CD4-positive, alpha-beta memory T cell (primary cell): ENCODE measurements at regions not wholly inside any gene's neighbourhood (a gene's known extent, or its start where the extent isn't known, plus 50 kb on each side); places are given as distances from the start of the nearest gene placed in this dataset.

Source experiments
- CTCF ChIA-PET: fragments of 350-600 bp; sonication (Branson Sonifier 250); formaldehyde crosslinking; loops from one replicate; lab custom pipeline; 2021; ENCODE audit warnings: inconsistent platforms; ENCODE audit not compliant: partially characterized antibody; lab: Charles Lee
- POLR2A ChIA-PET: fragments of 350-600 bp; sonication (Branson Sonifier 250); formaldehyde crosslinking; loops from one replicate; lab custom pipeline; 2021; ENCODE audit not compliant: partially characterized antibody; lab: Charles Lee
- DNase-seq, 5 donors: peaks; one replicate each; pipeline versions ENCODE4 v3.0.0 to v3.0.0-alpha.2; 2020 to 2022; ENCODE audit warnings: mixed read lengths in 1 of 5
- H3K27ac ChIP-seq: one replicate; pipeline ENCODE4 v1.7.0; 2013; ENCODE audit warnings: low read depth, low read length
- H3K27me3 ChIP-seq: 2 replicates; pipeline ENCODE4 v1.7.0; 2013; ENCODE audit warnings: mild to moderate bottlenecking, low read length, moderate library complexity; ENCODE audit not compliant: insufficient read depth
- H3K36me3 ChIP-seq: 2 replicates; pipeline ENCODE4 v1.7.0; 2013; ENCODE audit warnings: mild to moderate bottlenecking, low read length, moderate library complexity; ENCODE audit not compliant: insufficient read depth
- H3K4me1 ChIP-seq: 2 replicates; pipeline ENCODE4 v1.7.0; 2013; ENCODE audit warnings: mild to moderate bottlenecking, low read length, moderate library complexity; ENCODE audit not compliant: insufficient read depth
- H3K4me3 ChIP-seq, 2 donors: one replicate each; pipeline ENCODE4 v1.7.0; 2013; ENCODE audit warnings: low read length in 2 of 2, mild to moderate bottlenecking in 1 of 2
- H3K9me3 ChIP-seq, 2 donors: one replicate each; pipeline ENCODE4 v1.7.0; 2013; ENCODE audit warnings: low read length in 2 of 2, control low read depth in 1 of 2; ENCODE audit not compliant: control insufficient read depth in 1 of 2
- H3K27ac Mint-ChIP-seq, 7 donors: one replicate each; pipeline ENCODE4 v1.8.0; 2020 to 2021; ENCODE audit warnings: mixed read lengths in 7 of 7, mild to moderate bottlenecking in 6 of 7, inconsistent platforms in 3 of 7, moderate library complexity in 3 of 7
- H3K27me3 Mint-ChIP-seq, 2 donors: one replicate each; pipeline ENCODE4 v1.8.0; 2020 to 2021; ENCODE audit warnings: mixed read lengths in 2 of 2
- H3K36me3 Mint-ChIP-seq, 2 donors: one replicate each; pipeline ENCODE4 v1.8.0; 2020 to 2021; ENCODE audit warnings: mixed read lengths in 2 of 2, inconsistent platforms in 1 of 2, mild to moderate bottlenecking in 1 of 2
- H3K4me1 Mint-ChIP-seq, 4 donors: one replicate each; pipeline ENCODE4 v1.8.0; 2020 to 2021; ENCODE audit warnings: mixed read lengths in 4 of 4, mild to moderate bottlenecking in 1 of 4
- H3K4me3 Mint-ChIP-seq, 8 donors: one replicate each; pipeline ENCODE4 v1.8.0; 2020 to 2021; ENCODE audit warnings: mixed read lengths in 8 of 8, mild to moderate bottlenecking in 7 of 8, moderate library complexity in 6 of 8, inconsistent platforms in 3 of 8
- H3K9me3 Mint-ChIP-seq, 8 donors: one replicate each; pipeline ENCODE4 v1.8.0; 2020 to 2021; ENCODE audit warnings: mixed read lengths in 8 of 8, mild to moderate bottlenecking in 5 of 8, inconsistent platforms in 3 of 8, moderate library complexity in 1 of 8
- intact Hi-C: fragments of 100-400 bp; cut with micrococcal nuclease; formaldehyde crosslinking; loops from one replicate; pipeline ENCODE4 v1.15.1; 2023

DNA sequence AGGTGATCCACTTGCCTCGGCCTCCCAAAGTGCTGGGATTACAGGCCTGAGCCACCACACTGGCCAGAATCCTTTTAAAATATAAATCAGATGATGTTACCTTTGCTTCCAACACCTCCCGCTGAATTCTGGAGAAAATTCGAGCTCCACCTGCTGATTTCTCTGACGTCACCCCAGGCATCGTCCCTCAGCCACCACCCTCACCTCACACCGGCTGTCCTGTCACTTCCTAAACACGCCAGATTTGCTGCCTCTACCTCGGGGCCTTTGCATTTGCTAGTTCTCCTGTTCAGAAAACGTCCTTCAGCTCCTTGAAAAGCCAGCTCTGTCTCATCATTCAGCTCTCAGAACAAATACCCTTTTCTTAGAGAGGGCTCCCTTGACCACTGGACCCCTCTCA lies 57.9 kb downstream of the FBXO2 start:
- Histone ChIP-seq H3K27ac (no peak overlapping the region), H3K36me3 (no peaks in the 10 kb centered on the region), H3K9me3 (no peaks in the 10 kb centered on the region), H3K4me3 (no peak overlapping the region), H3K27me3 (no peaks in the 10 kb centered on the region), H3K4me1 (no peaks in the 10 kb centered on the region)
- intact Hi-C loops = no loop called here
- Mint-ChIP-seq H3K27me3 (peaks cover 13 to 22% of the 10 kb centered on the region in 2 donors), H3K4me1 (no peaks in the 10 kb centered on the region), H3K27ac (no peak overlapping the region), H3K4me3 (no peak overlapping the region), H3K9me3 (peaks cover 0 to 9% (median 1%) of the 10 kb centered on the region in 8 donors), H3K36me3 (no peaks in the 10 kb centered on the region)
- DNase-seq = no peak
- POLR2A ChIA-PET = no interaction called here
- CTCF ChIA-PET = no interaction called here

GRCh38 chr1:11595285-11595684 lies 58.9 kb downstream of the FBXO2 start:
- no peak for DNase-seq
- H3K27me3 ChIP-seq = no peaks in the 10 kb centered on the region
- H3K36me3 ChIP-seq = no peaks in the 10 kb centered on the region
- no peaks in the 10 kb centered on the region for H3K4me1 Mint-ChIP-seq
- H3K27me3 Mint-ChIP-seq = peaks cover 13 to 26% of the 10 kb centered on the region in 2 donors
- H3K9me3 Mint-ChIP-seq = peaks cover 0 to 9% (median 3%) of the 10 kb centered on the region in 8 donors
- H3K27ac ChIP-seq = no peak overlapping the region
- no peak overlapping the region for H3K4me3 Mint-ChIP-seq
- ChIA-PET POLR2A (no interaction called here), CTCF (no interaction called here)
- H3K27ac Mint-ChIP-seq = no peak overlapping the region
- intact Hi-C loops = no loop called here
- H3K9me3 ChIP-seq = no peaks in the 10 kb centered on the region
- H3K4me3 ChIP-seq = no peak overlapping the region
- H3K4me1 ChIP-seq = no peaks in the 10 kb centered on the region
- H3K36me3 Mint-ChIP-seq = no peaks in the 10 kb centered on the region

GRCh38 chr1:11594625-11595024 lies 59.6 kb downstream of the FBXO2 start:
- no peak for DNase-seq
- Histone ChIP-seq H3K36me3 (no peaks in the 10 kb centered on the region), H3K4me1 (no peaks in the 10 kb centered on the region), H3K27me3 (no peaks in the 10 kb centered on the region), H3K4me3 (no peak overlapping the region), H3K27ac (no peak overlapping the region), H3K9me3 (no peaks in the 10 kb centered on the region)
- intact Hi-C loops = no loop called here
- POLR2A ChIA-PET = no interaction called here
- Mint-ChIP-seq H3K4me1 (no peaks in the 10 kb centered on the region), H3K27me3 (peaks cover 13 to 27% of the 10 kb centered on the region in 2 donors), H3K9me3 (peaks cover 0 to 9% (median 3%) of the 10 kb centered on the region in 8 donors), H3K27ac (no peak overlapping the region), H3K36me3 (no peaks in the 10 kb centered on the region), H3K4me3 (peak overlapping the region in 1 of 8 donors; percentile 3)
- CTCF ChIA-PET = no interaction called here

- H3K9me3 Mint-ChIP-seq = peaks cover 0 to 9% (median 3%) of the 10 kb centered on the region in 8 donors
- POLR2A ChIA-PET = no interaction called here
- CTCF ChIA-PET = no interaction called here
- Histone ChIP-seq H3K4me3 (no peak overlapping the region), H3K9me3 (no peaks in the 10 kb centered on the region), H3K4me1 (no peaks in the 10 kb centered on the region), H3K27me3 (no peaks in the 10 kb centered on the region), H3K36me3 (no peaks in the 10 kb centered on the region), H3K27ac (no peak overlapping the region)
- H3K27ac Mint-ChIP-seq = no peak overlapping the region
- H3K4me3 Mint-ChIP-seq = no peak overlapping the region
- intact Hi-C loops = no loop called here
- no peaks in the 10 kb centered on the region for H3K4me1 Mint-ChIP-seq
- H3K36me3 Mint-ChIP-seq = no peaks in the 10 kb centered on the region
- DNase-seq = no peak
- H3K27me3 Mint-ChIP-seq = peaks cover 13 to 27% of the 10 kb centered on the region in 2 donors
Observed at GRCh38 chr1:11594222-11594621, 60.0 kb downstream of the FBXO2 start.

DNA sequence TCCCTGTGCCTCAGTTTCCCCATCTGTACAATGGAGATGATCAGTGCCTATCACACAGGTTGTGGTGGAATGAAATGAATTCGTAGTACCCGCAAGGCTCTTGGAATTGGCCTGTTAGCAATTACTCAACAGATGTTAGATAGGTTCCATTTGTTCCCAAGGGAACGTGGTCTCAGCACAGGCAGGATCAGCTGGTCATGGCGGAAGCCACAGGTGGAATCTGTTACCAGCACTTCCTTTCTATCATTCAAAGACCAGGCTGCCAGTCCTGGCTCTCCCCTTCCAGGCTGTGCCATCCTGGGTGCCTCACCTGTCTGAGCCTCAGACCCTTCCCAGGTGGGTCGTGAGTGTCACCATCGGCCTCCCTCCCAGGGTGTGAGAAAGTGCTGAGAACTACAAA lies 61.5 kb downstream of the FBXO2 start:
- POLR2A ChIA-PET = no interaction called here
- H3K27ac Mint-ChIP-seq = no peak overlapping the region
- CTCF ChIA-PET = no interaction called here
- peaks cover 14 to 26% of the 10 kb centered on the region in 2 donors for H3K27me3 Mint-ChIP-seq
- no peak overlapping the region for H3K27ac ChIP-seq
- no peaks in the 10 kb centered on the region for H3K4me1 ChIP-seq
- H3K4me3 ChIP-seq = no peak overlapping the region
- peaks cover 0 to 9% (median 3%) of the 10 kb centered on the region in 8 donors for H3K9me3 Mint-ChIP-seq
- intact Hi-C loops = no loop called here
- no peaks in the 10 kb centered on the region for H3K36me3 Mint-ChIP-seq
- H3K9me3 ChIP-seq = no peaks in the 10 kb centered on the region
- H3K36me3 ChIP-seq = no peaks in the 10 kb centered on the region
- H3K4me3 Mint-ChIP-seq = no peak overlapping the region
- no peaks in the 10 kb centered on the region for H3K4me1 Mint-ChIP-seq
- DNase-seq = no peak
- no peaks in the 10 kb centered on the region for H3K27me3 ChIP-seq

- no peak overlapping the region for H3K4me3 ChIP-seq
- CTCF ChIA-PET = no interaction called here
- no peak for DNase-seq
- no peak overlapping the region for H3K27ac Mint-ChIP-seq
- H3K27me3 Mint-ChIP-seq = peaks cover 9 to 20% of the 10 kb centered on the region in 2 donors
- H3K4me1 ChIP-seq = no peaks in the 10 kb centered on the region
- intact Hi-C loops = no loop called here
- no peaks in the 10 kb centered on the region for H3K4me1 Mint-ChIP-seq
- POLR2A ChIA-PET = no interaction called here
- H3K9me3 Mint-ChIP-seq = peaks cover 0 to 9% (median 3%) of the 10 kb centered on the region in 8 donors
- no peaks in the 10 kb centered on the region for H3K27me3 ChIP-seq
- H3K36me3 ChIP-seq = no peaks in the 10 kb centered on the region
- H3K27ac ChIP-seq = no peak overlapping the region
- no peaks in the 10 kb centered on the region for H3K36me3 Mint-ChIP-seq
- H3K9me3 ChIP-seq = no peaks in the 10 kb centered on the region
- H3K4me3 Mint-ChIP-seq = no peak overlapping the region
Observed at GRCh38 chr1:11590395-11590794, 63.8 kb downstream of the FBXO2 start.
